Transverse colon (tissue), 4 donors: ENCODE measurements at regions not wholly inside any gene's neighbourhood (a gene's known extent, or its start where the extent isn't known, plus 50 kb on each side); places are given as distances from the start of the nearest gene placed in this dataset.
"Not testable (repeated sequence)": the region's sequence is repeated elsewhere in the genome, so short reads cannot be mapped to it uniquely, and the experiment has no call there.

Source experiments
- DNase-seq: peaks from one replicate; pipeline ENCODE4 v3.0.0-alpha.2; 2019
- H3K27ac ChIP-seq, 4 donors: fragments of 200-600 bp; sonication (generic); 2 replicates each; pipeline ENCODE4 v1.5.1; 2016 to 2018; ENCODE audit warnings: inconsistent platforms in 4 of 4
- H3K27me3 ChIP-seq: fragments of 200-600 bp; sonication (generic); 2 replicates; pipeline ENCODE4 v1.5.1; 2017; ENCODE audit warnings: inconsistent platforms
- H3K36me3 ChIP-seq, 4 donors: fragments of 200-600 bp; sonication (generic); 2 replicates each; pipeline ENCODE4 v1.5.1; 2017 to 2019; ENCODE audit warnings: inconsistent platforms in 4 of 4
- H3K4me1 ChIP-seq, 4 donors: fragments of 200-600 bp; sonication (generic); 2 replicates each; pipeline ENCODE4 v1.5.1; 2017 to 2020; ENCODE audit warnings: inconsistent platforms in 4 of 4
- H3K4me3 ChIP-seq, 4 donors: fragments of 200-600 bp; sonication (generic); 1 replicate in 1 of 4; 2 replicates in 3 of 4; pipeline versions ENCODE4 v1.5.1 to v1.6.1; 2017 to 2019; ENCODE audit warnings: inconsistent platforms in 4 of 4
- H3K9me3 ChIP-seq, 2 donors: fragments of 200-600 bp; sonication (generic); 2 replicates each; pipeline ENCODE4 v1.5.1; 2017 to 2019; ENCODE audit warnings: inconsistent platforms in 2 of 2
- CTCF ChIP-seq, 5 experiments: fragments of 200-600 bp in 3 of 5; fragments of 450-650 bp in 2 of 5; sonication (generic) in 3 of 5; IDR thresholded peaks; 1 replicate in 2 of 5; 2 replicates in 3 of 5; pipeline ENCODE4 v1.5.1; 2016 to 2017; ENCODE audit warnings: antibody characterized with exemption in 5 of 5, inconsistent platforms in 3 of 5, mild to moderate bottlenecking in 2 of 5, moderate library complexity in 1 of 5
- EP300 ChIP-seq: sonication (generic); formaldehyde crosslinking; IDR thresholded peaks from one replicate; pipeline ENCODE4 v1.6.1; 2017; ENCODE audit warnings: antibody characterized with exemption, low read depth
- POLR2A ChIP-seq: fragments of 450-650 bp; IDR thresholded peaks from one replicate; pipeline ENCODE4 v1.6.1; 2016; ENCODE audit warnings: antibody characterized with exemption, mild to moderate bottlenecking, moderate library complexity
- POLR2AphosphoS5 ChIP-seq, 3 donors: sonication (generic); formaldehyde crosslinking; IDR thresholded peaks; one replicate each; pipeline ENCODE4 v1.6.1; 2016; ENCODE audit warnings: antibody characterized with exemption in 3 of 3
- WGBS, 2 donors: methylation state at CpG; one replicate each; pipeline ENCODE4 v1.1.5; 2018; ENCODE audit warnings: low coverage in 1 of 2; 5-methylcytosine and 5-hydroxymethylcytosine counted together
- in situ Hi-C, 4 donors: fragments of 200-750 bp; cut with MboI; loops; one replicate each; pipeline versions ENCODE4 v1.15.0 to v1.15.1; 2017; ENCODE audit warnings: low sequenced_read_pairs in 3 of 4, low pct_ligation_motif_present in 1 of 4, low pct_unique_long_range_greater_than_20kb in 1 of 4
- intact Hi-C: fragments of 100-400 bp; cut with DNase I; formaldehyde crosslinking; loops from one replicate; pipeline ENCODE4 v1.15.1; 2023; ENCODE audit warnings: low total_unique reads

DNA sequence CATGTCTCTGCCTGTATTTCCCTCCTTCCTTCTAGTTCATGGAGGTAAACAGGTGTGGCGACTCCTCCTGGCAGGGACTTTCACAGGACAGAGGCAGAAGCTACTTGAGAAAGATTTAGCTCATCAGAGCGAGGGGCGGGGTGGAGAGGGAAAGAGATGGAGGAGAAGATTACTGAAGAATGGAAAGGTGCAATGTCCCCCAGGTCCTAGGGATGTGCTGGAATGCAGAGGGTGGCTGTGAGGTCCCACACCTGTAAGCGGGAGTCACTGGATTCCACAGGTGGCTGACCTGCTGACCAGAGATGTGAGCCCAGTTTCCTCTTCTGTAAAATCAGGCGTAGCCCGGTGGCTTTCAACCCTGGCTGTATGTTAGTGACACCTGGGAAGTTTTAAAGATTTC lies 199.2 kb upstream of the SULF2 start:
- no peak for DNase-seq
- TF ChIP-seq POLR2AphosphoS5 (IDR thresholded peaks at IDR 0.05) (no peak), EP300 (no peak), POLR2A (no peak), CTCF (IDR thresholded peaks at IDR 0.05) (no peak)
- H3K27ac ChIP-seq = no peak overlapping the region
- no peaks in the 10 kb centered on the region for H3K36me3 ChIP-seq
- no peak overlapping the region for H3K4me3 ChIP-seq
- in situ Hi-C loops = no loop called here
- intact Hi-C loops = no loop called here
- WGBS, 2 donors = 87% methylated on average over 6 of the region's 6 CpGs; no CpG with 5 or more reads in 1 of the 2 donors
- peaks cover 0 to under 1% (median 0%) of the 10 kb centered on the region in 4 donors for H3K4me1 ChIP-seq
- no peaks in the 10 kb centered on the region for H3K9me3 ChIP-seq
- H3K27me3 ChIP-seq = peaks cover 4% of the 10 kb centered on the region

DNA sequence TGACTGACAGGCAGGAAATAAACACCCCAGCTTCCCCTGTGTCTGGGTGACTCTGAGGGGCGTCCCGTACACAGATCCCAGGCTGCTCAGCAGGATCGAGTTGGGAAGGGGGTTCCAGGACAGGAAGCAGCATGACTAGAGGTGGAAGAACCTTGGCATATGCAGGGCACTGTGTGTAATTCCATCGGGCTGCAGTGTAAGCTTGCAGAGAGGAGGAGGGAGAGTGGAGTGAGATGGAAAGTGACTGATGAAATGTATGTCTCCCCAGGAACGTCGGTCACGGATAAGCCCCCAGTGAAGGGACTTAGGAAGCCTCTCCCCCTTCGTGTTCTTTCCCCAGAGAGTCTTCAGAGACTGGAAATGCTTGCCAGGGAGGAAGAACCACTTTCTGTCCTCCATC lies 198.4 kb upstream of the SULF2 start:
- H3K9me3 ChIP-seq, H3K4me3 ChIP-seq, H3K27me3 ChIP-seq, in situ Hi-C loops, H3K27ac ChIP-seq, DNase-seq, intact Hi-C loops, H3K36me3 ChIP-seq, H3K4me1 ChIP-seq: not testable (repeated sequence)
- 57% methylated on average over 8 of the region's 8 CpGs; no CpG with 5 or more reads in 1 of the 2 donors for WGBS, 2 donors

DNA sequence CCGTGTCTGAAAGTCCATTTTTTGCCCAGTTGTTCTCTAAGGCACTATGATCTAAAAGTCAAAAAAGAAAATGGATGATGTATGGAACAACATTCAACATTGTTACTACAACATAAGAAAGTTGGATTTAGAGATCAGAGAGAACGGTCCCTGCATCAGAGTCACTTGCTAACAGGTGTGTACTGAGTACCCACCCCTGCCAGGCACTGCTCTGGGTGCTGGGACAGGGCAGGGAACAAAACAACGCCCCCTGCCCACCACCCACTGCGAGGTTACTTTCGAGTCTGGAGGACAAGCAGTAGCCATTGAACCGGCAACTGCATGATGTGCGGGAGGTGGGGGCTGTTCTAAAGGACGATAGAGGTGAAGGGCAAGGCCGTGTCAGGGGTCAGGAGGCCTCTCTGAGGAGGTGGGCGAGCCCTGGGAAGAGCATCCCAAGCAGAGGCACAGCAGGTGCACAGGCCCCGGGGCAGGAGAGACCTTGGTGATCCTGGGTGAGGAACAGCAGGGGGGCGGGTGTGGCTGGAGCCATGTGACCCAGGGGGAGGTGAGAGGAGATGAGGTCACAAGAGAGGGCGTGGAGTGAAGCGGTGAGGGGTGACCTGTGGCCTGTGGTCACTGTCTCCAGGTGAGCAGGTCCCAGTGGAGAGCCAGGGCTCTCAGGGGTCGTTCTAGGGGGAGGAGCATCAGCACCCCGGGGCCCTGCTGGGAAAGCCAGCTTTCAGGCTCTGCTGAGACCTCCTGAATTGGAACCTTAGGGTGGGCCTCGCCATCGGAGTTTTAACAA lies 197.5 kb upstream of the SULF2 start:
- Histone ChIP-seq H3K9me3 (no peaks in the 10 kb centered on the region), H3K4me1 (no peaks in the 10 kb centered on the region), H3K27ac (no peak overlapping the region), H3K36me3 (no peaks in the 10 kb centered on the region), H3K27me3 (peaks cover 4% of the 10 kb centered on the region), H3K4me3 (no peak overlapping the region)
- WGBS, 2 donors = 55 to 65% methylated on average over 10 to 18 of the region's 18 CpGs
- TF ChIP-seq EP300 = no peak
- no peak for TF ChIP-seq POLR2AphosphoS5 (IDR thresholded peaks at IDR 0.05)
- no peak for TF ChIP-seq POLR2A
- TF ChIP-seq CTCF (IDR thresholded peaks at IDR 0.05) = no peak
- DNase-seq = no peak
- intact Hi-C loops = no loop called here
- in situ Hi-C loops = no loop called here

GRCh38 chr20:47981222-47981621 lies 195.9 kb upstream of the SULF2 start:
- in situ Hi-C loops = no loop called here
- Histone ChIP-seq H3K4me3 (no peak overlapping the region), H3K4me1 (no peaks in the 10 kb centered on the region), H3K9me3 (no peaks in the 10 kb centered on the region), H3K27me3 (peaks cover 4% of the 10 kb centered on the region), H3K36me3 (no peaks in the 10 kb centered on the region), H3K27ac (no peak overlapping the region)
- TF ChIP-seq POLR2AphosphoS5 (IDR thresholded peaks at IDR 0.05) = no peak
- TF ChIP-seq EP300 = no peak
- TF ChIP-seq POLR2A = no peak
- TF ChIP-seq CTCF (IDR thresholded peaks at IDR 0.05) = no peak
- DNase-seq = no peak
- WGBS, 2 donors = 53% methylated on average over 6 of the region's 6 CpGs; no CpG with 5 or more reads in 1 of the 2 donors
- intact Hi-C loops = no loop called here
